Caco-2 (cell line): ENCODE measurements at regions not wholly inside any gene's neighbourhood (a gene's known extent, or its start where the extent isn't known, plus 50 kb on each side); places are given as distances from the start of the nearest gene placed in this dataset.

Experiments
- BruUV-seq: library from RNA; stranded (reverse); fragments of 400-500 nt; replicated peaks from 2 replicates; lab custom pipeline; 2021; lab: Mats Ljungman, UMichigan
- CTCF ChIA-PET: fragments of 300-600 bp; sonication (Branson Sonifier 250); formaldehyde crosslinking; loops from one replicate; lab custom pipeline; 2022; ENCODE audit warnings: antibody characterized with exemption; lab: Charles Lee
- POLR2A ChIA-PET: fragments of 300-600 bp; sonication (Branson Sonifier 250); formaldehyde crosslinking; loops from one replicate; lab custom pipeline; 2022; ENCODE audit warnings: antibody characterized with exemption; lab: Charles Lee
- DNase-seq, 2 experiments: peaks; one replicate each; pipeline versions ENCODE4 v3.0.0 to v3.0.0-alpha.2; 2020 to 2022
- H3K27me3 ChIP-seq: replicated peaks from 2 replicates; pipeline ENCODE4 v1.6.0; 2011; ENCODE audit warnings: low read length; ENCODE audit not compliant: control insufficient read depth, insufficient read depth
- H3K36me3 ChIP-seq: 2 replicates; pipeline ENCODE4 v1.5.1; 2011; ENCODE audit warnings: low read length; ENCODE audit not compliant: control insufficient read depth, insufficient read depth
- H3K4me1 ChIP-seq: fragments of 250-450 bp; sonication (Bioruptor Pico); 2 replicates; pipeline ENCODE4 v1.5.1; 2020; ENCODE audit warnings: mild to moderate bottlenecking
- H3K4me3 ChIP-seq: 2 replicates; pipeline ENCODE4 v1.5.1; 2011; ENCODE audit warnings: low read depth, mild to moderate bottlenecking, control low read depth, low read length
- H3K9me3 ChIP-seq: fragments of 250-450 bp; sonication (Bioruptor Pico); 2 replicates; pipeline ENCODE4 v1.5.1; 2020; ENCODE audit warnings: mild to moderate bottlenecking, moderate library complexity
- H3K27ac Mint-ChIP-seq: one replicate; pipeline ENCODE4 v1.8.0; 2022; ENCODE audit warnings: mixed read lengths; ENCODE audit not compliant: unreplicated experiment
- H3K27me3 Mint-ChIP-seq: one replicate; pipeline ENCODE4 v1.8.0; 2022; ENCODE audit warnings: mixed read lengths; ENCODE audit not compliant: insufficient read depth, unreplicated experiment
- H3K36me3 Mint-ChIP-seq: one replicate; pipeline ENCODE4 v1.8.0; 2022; ENCODE audit warnings: mild to moderate bottlenecking, mixed read lengths; ENCODE audit not compliant: insufficient read depth, unreplicated experiment
- H3K4me1 Mint-ChIP-seq: one replicate; pipeline ENCODE4 v1.8.0; 2022; ENCODE audit warnings: low read depth, mixed read lengths; ENCODE audit not compliant: unreplicated experiment
- H3K4me3 Mint-ChIP-seq: one replicate; pipeline ENCODE4 v1.8.0; 2022; ENCODE audit warnings: mild to moderate bottlenecking, moderate library complexity, mixed read lengths; ENCODE audit not compliant: unreplicated experiment
- H3K9me3 Mint-ChIP-seq: one replicate; pipeline ENCODE4 v1.8.0; 2022; ENCODE audit warnings: mixed read lengths; ENCODE audit not compliant: unreplicated experiment
- intact Hi-C: fragments of 100-400 bp; cut with micrococcal nuclease; formaldehyde crosslinking; loops from one replicate; pipeline ENCODE4 v1.10.0; 2022; ENCODE audit not compliant: unreplicated experiment
- TF ChIP-seq, protein P1 (sequence below), 2 experiments: fragments of 200-600 bp in 1 of 2; IDR thresholded peaks; 1 replicate in 1 of 2; 2 replicates in 1 of 2; pipeline versions ENCODE4 v1.5.1 to v1.8.0; 2011 to 2022; ENCODE audit warnings: antibody characterized with exemption in 1 of 2, control low read depth in 1 of 2, inconsistent platforms in 1 of 2, low read depth in 1 of 2, low read length in 1 of 2, mild to moderate bottlenecking in 1 of 2, moderate library complexity in 1 of 2; ENCODE audit not compliant: insufficient read depth in 1 of 2, severe bottlenecking in 1 of 2, unreplicated experiment in 1 of 2

DNA sequence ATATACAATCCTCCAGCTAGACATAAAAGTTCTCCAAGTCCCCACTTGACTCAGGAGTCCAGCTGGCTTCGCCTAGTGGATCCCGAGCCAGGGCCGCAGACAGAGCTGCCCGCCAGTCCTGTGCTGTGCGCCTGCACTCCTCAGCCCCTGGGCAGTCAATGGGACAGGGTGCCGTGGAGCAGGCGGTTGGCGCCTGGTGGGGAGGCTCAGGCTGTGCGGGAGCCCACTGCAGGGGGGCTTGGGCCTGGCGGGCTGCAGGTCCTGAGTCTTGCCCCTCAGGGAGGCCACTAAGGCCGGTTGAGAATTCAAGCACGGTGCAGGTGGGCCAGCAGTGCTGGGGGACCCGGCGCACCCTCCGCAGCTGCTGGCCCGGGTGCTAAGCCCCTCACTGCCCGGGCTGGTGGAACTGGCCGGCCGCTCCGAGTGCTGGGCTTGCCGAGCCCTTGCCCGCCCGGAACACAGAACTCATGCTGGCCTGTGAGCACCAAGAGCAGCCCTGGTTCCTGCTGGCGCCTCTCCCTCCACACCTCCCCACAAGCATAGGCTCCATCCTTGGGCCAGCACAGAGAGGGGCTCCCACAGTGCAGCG is 884.8 kb upstream of the LRRC4C start:
- intact Hi-C loops, result no loop called here
- H3K4me1 Mint-ChIP-seq, result no peaks in the 10 kb centered on the region
- H3K4me3 ChIP-seq, result no peak overlapping the region
- no peaks in the 10 kb centered on the region; the same call in 1 of the 2 replicates for H3K9me3 ChIP-seq
- H3K4me3 Mint-ChIP-seq, result no peak overlapping the region
- DNase-seq, result no peak
- H3K27me3 Mint-ChIP-seq, result no peaks in the 10 kb centered on the region
- no peaks in the 10 kb centered on the region for H3K36me3 Mint-ChIP-seq
- no peaks in the 10 kb centered on the region for H3K27me3 ChIP-seq
- H3K27ac Mint-ChIP-seq, result no peak overlapping the region
- ChIA-PET CTCF (no interaction called here), POLR2A (no interaction called here)
- no peaks in the 10 kb centered on the region for H3K36me3 ChIP-seq
- no peaks in the 10 kb centered on the region for H3K4me1 ChIP-seq
- TF ChIP-seq, protein P1, sequence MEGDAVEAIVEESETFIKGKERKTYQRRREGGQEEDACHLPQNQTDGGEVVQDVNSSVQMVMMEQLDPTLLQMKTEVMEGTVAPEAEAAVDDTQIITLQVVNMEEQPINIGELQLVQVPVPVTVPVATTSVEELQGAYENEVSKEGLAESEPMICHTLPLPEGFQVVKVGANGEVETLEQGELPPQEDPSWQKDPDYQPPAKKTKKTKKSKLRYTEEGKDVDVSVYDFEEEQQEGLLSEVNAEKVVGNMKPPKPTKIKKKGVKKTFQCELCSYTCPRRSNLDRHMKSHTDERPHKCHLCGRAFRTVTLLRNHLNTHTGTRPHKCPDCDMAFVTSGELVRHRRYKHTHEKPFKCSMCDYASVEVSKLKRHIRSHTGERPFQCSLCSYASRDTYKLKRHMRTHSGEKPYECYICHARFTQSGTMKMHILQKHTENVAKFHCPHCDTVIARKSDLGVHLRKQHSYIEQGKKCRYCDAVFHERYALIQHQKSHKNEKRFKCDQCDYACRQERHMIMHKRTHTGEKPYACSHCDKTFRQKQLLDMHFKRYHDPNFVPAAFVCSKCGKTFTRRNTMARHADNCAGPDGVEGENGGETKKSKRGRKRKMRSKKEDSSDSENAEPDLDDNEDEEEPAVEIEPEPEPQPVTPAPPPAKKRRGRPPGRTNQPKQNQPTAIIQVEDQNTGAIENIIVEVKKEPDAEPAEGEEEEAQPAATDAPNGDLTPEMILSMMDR (IDR thresholded peaks at IDR 0.05; ENCODE audit: insufficient read depth in 1 of 2, low read depth in 1 of 2, low read length in 1 of 2, severe bottlenecking in 1 of 2, unreplicated experiment in 1 of 2), result no peak
- BruUV-seq, result no TSS peak
- H3K9me3 Mint-ChIP-seq, result no peaks in the 10 kb centered on the region

DNA sequence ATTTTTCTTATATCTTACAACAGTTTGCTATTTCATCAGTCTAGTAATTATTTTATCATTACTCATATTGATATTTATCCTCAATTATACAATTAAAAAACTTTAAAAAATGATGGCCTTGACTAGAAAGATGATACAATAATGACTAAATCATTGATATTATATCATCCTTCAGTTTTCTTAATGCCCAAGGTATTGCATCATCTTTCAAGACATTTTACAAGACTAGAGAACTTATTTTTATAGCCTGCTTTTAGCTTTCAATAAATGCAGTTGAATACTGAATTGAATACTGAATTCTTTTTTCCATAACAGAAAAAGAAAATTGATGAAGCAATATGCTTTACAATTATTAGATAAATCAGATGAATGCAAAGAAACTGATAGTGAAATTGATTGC is 886.5 kb upstream of the LRRC4C start:
- Histone ChIP-seq H3K36me3 (no peaks in the 10 kb centered on the region), H3K4me1 (no peaks in the 10 kb centered on the region), H3K4me3 (no peak overlapping the region), H3K27me3 (no peaks in the 10 kb centered on the region), H3K9me3 (no peaks in the 10 kb centered on the region; the same call in 1 of the 2 replicates)
- ChIA-PET CTCF (no interaction called here), POLR2A (no interaction called here)
- no peak for DNase-seq
- Mint-ChIP-seq H3K4me1 (no peaks in the 10 kb centered on the region), H3K36me3 (no peaks in the 10 kb centered on the region), H3K27me3 (no peaks in the 10 kb centered on the region), H3K27ac (no peak overlapping the region), H3K4me3 (no peak overlapping the region), H3K9me3 (no peaks in the 10 kb centered on the region)
- no TSS peak for BruUV-seq
- TF ChIP-seq, protein P1 (IDR thresholded peaks at IDR 0.05; ENCODE audit: insufficient read depth in 1 of 2, low read depth in 1 of 2, low read length in 1 of 2, severe bottlenecking in 1 of 2, unreplicated experiment in 1 of 2), result no peak
- intact Hi-C loops, result no loop called here

DNA sequence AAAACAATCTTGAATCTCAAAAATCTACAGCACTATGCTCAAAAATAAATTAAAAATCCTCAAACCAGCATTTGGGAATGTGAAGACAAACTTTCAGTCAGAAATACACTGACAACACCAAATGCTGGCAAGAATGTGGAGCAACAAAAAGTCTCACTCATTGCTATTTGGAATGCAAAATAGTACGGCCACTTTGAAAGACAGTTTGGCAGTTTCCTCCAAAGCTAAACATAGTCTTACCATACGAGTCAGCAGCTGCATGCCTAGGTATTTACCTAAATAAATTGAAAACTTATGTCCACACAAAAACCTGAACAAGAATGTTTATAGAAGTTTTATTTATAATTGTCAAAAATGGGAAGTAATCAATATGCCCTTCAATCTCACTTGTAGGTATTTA is 904.2 kb upstream of the LRRC4C start:
- Mint-ChIP-seq H3K9me3 (no peaks in the 10 kb centered on the region), H3K4me3 (no peak overlapping the region), H3K27ac (no peak overlapping the region), H3K36me3 (no peaks in the 10 kb centered on the region), H3K27me3 (no peaks in the 10 kb centered on the region), H3K4me1 (no peaks in the 10 kb centered on the region)
- TF ChIP-seq, protein P1 (IDR thresholded peaks at IDR 0.05; ENCODE audit: insufficient read depth in 1 of 2, low read depth in 1 of 2, low read length in 1 of 2, severe bottlenecking in 1 of 2, unreplicated experiment in 1 of 2), result no peak
- DNase-seq, result no peak
- intact Hi-C loops, result no loop called here
- CTCF ChIA-PET, result no interaction called here
- POLR2A ChIA-PET, result no interaction called here
- H3K9me3 ChIP-seq, result no peaks in the 10 kb centered on the region
- no TSS peak for BruUV-seq
- no peak overlapping the region for H3K4me3 ChIP-seq
- H3K27me3 ChIP-seq, result no peaks in the 10 kb centered on the region
- no peaks in the 10 kb centered on the region for H3K4me1 ChIP-seq
- no peaks in the 10 kb centered on the region for H3K36me3 ChIP-seq
